ENCODE measurements at regions not wholly inside any gene's neighbourhood (a gene's known extent, or its start where the extent isn't known, plus 50 kb on each side); places are given as distances from the start of the nearest gene placed in this dataset.
A peak's percentile ranks its signal among the peaks of the same experiment; 100 is the strongest.

DNA sequence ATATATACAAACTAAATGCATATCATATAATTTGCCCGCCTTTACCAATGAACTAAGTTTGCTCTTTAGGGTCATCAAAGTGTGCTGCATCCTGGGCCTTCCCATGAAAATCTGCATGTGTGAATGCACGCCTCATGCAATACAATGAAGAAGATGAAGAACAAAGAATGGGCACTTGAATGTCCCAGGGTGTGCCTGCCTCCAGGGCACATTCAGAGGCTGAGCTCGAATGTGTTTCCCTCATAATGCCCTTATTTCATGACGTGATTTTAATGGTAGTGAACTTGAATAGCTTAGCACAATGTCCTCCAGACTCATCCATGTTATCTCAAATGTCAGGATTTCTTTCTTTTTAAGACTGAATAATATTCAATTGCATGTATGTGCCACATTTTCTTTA is 824.9 kb downstream of the TNS3 start:
- Histone ChIP-seq H3K36me3 (no peaks in the 10 kb centered on the region), H3K9me3 (no peaks in the 10 kb centered on the region), H3K27ac (no peak overlapping the region), H3K4me1 (replicated peaks) (no peaks in the 10 kb centered on the region), H3K27me3 (replicated peaks; ENCODE audit: insufficient read depth) (no peaks in the 10 kb centered on the region), H3K4me3 (no peak overlapping the region)
- no peak for DNase-seq (ENCODE audit: low spot score)
- intact Hi-C loops (cut with DNase I): no loop called here
- TF ChIP-seq POLR2A (IDR thresholded peaks at IDR 0.05): no peak
- TF ChIP-seq POLR2AphosphoS5 (IDR thresholded peaks at IDR 0.05): no peak
- TF ChIP-seq, protein P1, sequence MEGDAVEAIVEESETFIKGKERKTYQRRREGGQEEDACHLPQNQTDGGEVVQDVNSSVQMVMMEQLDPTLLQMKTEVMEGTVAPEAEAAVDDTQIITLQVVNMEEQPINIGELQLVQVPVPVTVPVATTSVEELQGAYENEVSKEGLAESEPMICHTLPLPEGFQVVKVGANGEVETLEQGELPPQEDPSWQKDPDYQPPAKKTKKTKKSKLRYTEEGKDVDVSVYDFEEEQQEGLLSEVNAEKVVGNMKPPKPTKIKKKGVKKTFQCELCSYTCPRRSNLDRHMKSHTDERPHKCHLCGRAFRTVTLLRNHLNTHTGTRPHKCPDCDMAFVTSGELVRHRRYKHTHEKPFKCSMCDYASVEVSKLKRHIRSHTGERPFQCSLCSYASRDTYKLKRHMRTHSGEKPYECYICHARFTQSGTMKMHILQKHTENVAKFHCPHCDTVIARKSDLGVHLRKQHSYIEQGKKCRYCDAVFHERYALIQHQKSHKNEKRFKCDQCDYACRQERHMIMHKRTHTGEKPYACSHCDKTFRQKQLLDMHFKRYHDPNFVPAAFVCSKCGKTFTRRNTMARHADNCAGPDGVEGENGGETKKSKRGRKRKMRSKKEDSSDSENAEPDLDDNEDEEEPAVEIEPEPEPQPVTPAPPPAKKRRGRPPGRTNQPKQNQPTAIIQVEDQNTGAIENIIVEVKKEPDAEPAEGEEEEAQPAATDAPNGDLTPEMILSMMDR (IDR thresholded peaks at IDR 0.05): no peak
- 73% methylated on average over 4 of the region's 4 CpGs for WGBS

DNA sequence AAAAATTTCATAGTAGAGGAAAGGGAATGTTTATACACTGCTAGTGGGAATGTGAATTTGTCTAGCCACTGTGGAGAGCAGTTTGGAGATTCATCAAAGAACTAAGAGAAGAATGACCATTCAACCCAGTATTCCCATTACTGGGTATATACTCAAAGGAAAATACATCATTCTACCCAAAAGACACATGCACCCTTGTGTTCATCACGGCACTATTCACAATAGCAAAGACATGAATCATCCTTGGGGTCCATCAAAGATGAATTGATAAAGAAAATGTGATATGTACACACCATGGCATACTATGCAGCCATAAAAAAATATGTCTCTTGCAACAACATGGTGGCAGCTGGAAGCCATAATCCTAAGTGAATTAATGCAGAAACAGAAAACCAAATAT is 825.7 kb downstream of the TNS3 start:
- no peak for DNase-seq (ENCODE audit: low spot score)
- H3K36me3 ChIP-seq: no peaks in the 10 kb centered on the region
- no peaks in the 10 kb centered on the region for H3K9me3 ChIP-seq
- H3K27ac ChIP-seq: no peak overlapping the region
- H3K4me1 ChIP-seq (replicated peaks): no peaks in the 10 kb centered on the region
- TF ChIP-seq, protein P1 (IDR thresholded peaks at IDR 0.05): no peak
- TF ChIP-seq POLR2AphosphoS5 (IDR thresholded peaks at IDR 0.05) (no peak), POLR2A (IDR thresholded peaks at IDR 0.05) (no peak)
- WGBS: 92% methylated on average over 1 of the region's 1 CpG
- no peak overlapping the region for H3K4me3 ChIP-seq
- no peaks in the 10 kb centered on the region for H3K27me3 ChIP-seq (replicated peaks; ENCODE audit: insufficient read depth)
- intact Hi-C loops (cut with DNase I): no loop called here

DNA sequence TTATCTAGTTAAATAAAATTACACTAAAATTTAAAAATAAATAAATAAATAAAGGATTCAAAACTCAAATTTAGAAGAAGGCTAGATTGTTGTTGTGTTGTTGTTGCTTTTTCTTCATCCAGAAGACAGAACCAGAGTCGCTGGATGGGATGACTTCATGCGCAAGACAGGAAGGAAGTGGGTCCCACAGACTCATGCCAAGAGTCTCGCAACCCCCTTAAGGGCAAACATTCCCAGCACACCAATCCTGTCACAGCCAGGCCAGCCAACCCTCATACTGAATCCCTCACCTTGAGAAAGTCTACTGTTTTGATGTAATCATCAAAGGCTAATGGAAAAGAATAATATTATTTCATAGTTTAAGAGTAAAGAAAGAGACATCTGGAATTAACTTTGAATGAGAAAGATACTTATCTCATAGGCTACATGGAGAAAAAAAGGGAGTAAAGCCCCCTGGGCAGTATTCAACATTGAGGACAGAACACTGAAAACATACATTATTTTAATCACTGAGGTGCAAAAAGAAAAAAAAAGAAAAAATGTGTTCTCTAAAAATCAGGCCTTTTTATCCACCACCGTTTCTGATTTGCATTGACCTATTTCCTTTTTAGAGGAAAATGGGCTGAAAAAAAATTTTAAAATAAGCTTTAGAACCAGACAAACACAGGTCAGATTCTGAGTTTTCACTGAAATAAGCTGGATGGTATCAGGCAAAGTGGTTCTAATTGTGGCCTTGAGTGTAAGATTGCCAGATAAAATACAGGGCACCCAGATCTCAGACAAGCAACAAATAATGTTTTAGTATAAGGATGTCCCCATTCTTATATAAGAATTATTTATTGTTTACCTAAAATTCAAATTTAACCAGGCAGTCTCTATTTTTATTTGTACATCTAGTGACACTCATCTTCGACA is 826.5 kb downstream of the TNS3 start:
- H3K4me3 ChIP-seq: no peak overlapping the region
- H3K9me3 ChIP-seq: no peaks in the 10 kb centered on the region
- no peaks in the 10 kb centered on the region for H3K36me3 ChIP-seq
- intact Hi-C loops (cut with DNase I): no loop called here
- TF ChIP-seq, protein P1 (IDR thresholded peaks at IDR 0.05): no peak
- no peak for TF ChIP-seq POLR2A (IDR thresholded peaks at IDR 0.05)
- TF ChIP-seq POLR2AphosphoS5 (IDR thresholded peaks at IDR 0.05): no peak
- no peaks in the 10 kb centered on the region for H3K4me1 ChIP-seq (replicated peaks)
- DNase-seq (ENCODE audit: low spot score): no peak
- no peaks in the 10 kb centered on the region for H3K27me3 ChIP-seq (replicated peaks; ENCODE audit: insufficient read depth)
- H3K27ac ChIP-seq: peak overlapping the region in 1 of 2 donors; percentile 8
- WGBS: 78% methylated on average over 5 of the region's 5 CpGs

DNA sequence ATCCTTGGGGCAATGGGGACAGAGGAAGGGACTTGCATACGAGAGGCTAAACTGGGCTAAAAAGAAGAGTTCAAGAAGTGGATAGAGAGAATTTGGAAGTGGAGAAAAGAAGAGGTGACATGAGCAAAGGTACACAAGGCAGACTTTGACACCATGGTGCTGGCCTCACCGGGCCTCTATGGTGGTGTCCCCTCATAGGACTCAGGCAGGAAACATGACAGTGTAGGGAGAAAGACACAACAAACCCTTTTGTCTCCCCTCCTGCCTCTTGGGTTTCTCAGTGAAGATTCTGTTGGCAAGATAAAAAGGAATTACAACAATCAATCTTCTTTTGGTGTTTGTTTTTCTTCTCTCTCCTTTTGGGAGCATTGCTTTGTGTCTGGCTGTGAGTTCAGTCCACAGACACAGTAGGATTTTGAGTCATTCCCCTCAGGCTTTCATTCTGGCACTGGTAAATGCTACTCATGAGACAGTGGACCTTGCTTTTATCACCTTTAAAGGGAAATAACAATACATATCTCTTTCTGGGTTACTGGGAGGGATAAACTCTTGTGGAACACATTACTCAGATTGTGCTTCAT is 827.7 kb downstream of the TNS3 start:
- H3K36me3 ChIP-seq: no peaks in the 10 kb centered on the region
- no peaks in the 10 kb centered on the region for H3K9me3 ChIP-seq
- no peak overlapping the region for H3K4me3 ChIP-seq
- DNase-seq (ENCODE audit: low spot score): no peak
- peak overlapping the region in 1 of 2 donors; percentile 12 for H3K27ac ChIP-seq
- H3K4me1 ChIP-seq (replicated peaks): no peaks in the 10 kb centered on the region
- no peaks in the 10 kb centered on the region for H3K27me3 ChIP-seq (replicated peaks; ENCODE audit: insufficient read depth)
- TF ChIP-seq POLR2AphosphoS5 (IDR thresholded peaks at IDR 0.05) (peak; percentile 18), POLR2A (IDR thresholded peaks at IDR 0.05) (no peak)
- TF ChIP-seq, protein P1 (IDR thresholded peaks at IDR 0.05): no peak
- WGBS: 69% methylated on average over 2 of the region's 2 CpGs
- intact Hi-C loops (cut with DNase I): loop anchor here (5.0 kb wide), 1 partner anchor 152 kb away; no protein-coding TSS in a partner anchor
